ENCODE measurements at regions not wholly inside any gene's neighbourhood (a gene's known extent, or its start where the extent isn't known, plus 50 kb on each side); places are given as distances from the start of the nearest gene placed in this dataset.

DNA sequence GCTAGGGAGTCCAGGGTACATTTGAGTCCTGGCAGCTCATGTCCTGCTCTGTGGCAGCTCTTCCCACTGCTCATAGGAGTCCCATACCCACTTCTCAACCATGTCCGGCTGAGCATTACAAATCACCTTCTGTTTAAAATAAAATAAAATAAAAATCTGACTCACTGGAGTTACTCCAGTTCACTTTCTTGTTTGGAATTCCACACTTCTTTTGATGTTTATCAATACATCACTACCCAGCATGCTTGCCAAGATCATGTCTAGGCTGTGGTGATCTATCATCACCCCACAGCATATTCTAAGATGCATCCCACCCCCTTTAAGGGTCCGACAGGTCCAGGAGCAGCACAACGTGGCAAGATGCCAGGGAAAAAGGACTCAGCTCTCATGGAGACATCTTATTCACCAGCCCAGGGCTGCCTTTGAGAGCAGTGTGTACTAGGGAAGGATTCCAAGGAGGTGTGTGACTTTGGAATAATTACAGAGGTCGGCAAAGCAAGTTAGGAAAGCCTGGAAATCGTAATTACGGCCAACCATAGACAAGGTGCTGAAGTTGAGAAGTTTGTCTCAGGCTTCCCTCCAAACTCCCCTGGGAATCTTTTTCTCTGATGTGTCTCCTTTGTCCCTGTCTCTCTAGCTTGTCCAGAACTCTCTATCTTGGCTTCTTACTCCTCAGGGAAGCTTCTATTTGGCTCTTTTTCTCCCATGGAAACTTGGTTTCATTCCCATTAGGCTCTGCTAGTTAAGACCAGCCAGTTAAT, 111.4 kb upstream of the SLC1A3 start:
- Histone ChIP-seq H3K4me3 (ENCODE audit: low read depth, low read length) (no peak overlapping the region), H3K36me3 (ENCODE audit: control insufficient read depth, insufficient read depth, low read length) (no peaks in the 10 kb centered on the region), H3K27me3 (ENCODE audit: control insufficient read depth, insufficient read depth, low read length) (peaks cover 17% of the 10 kb centered on the region)
- DNase-seq (ENCODE audit: low read depth): no peak
- no peak for TF ChIP-seq CTCF (IDR thresholded peaks at IDR 0.05; ENCODE audit: insufficient read depth, low read depth, low read length)
- POLR2A ChIA-PET: no interaction called here
- CTCF ChIA-PET: interaction anchor here (1.0 to 2.2 kb wide), 3 partner anchors 10 to 195 kb away, joined by 3 to 6 read pairs (median 4); no protein-coding TSS in a partner anchor

GRCh38 chr5:36495611-36496010, 110.8 kb upstream of the SLC1A3 start:
- CTCF ChIA-PET: interaction anchor here (1.0 to 1.7 kb wide), 3 partner anchors 9 to 195 kb away, joined by 3 to 7 read pairs (median 4); no protein-coding TSS in a partner anchor
- no peak for TF ChIP-seq CTCF (IDR thresholded peaks at IDR 0.05; ENCODE audit: insufficient read depth, low read depth, low read length)
- Histone ChIP-seq H3K27me3 (ENCODE audit: control insufficient read depth, insufficient read depth, low read length) (peaks cover 17% of the 10 kb centered on the region), H3K4me3 (ENCODE audit: low read depth, low read length) (no peak overlapping the region), H3K36me3 (ENCODE audit: control insufficient read depth, insufficient read depth, low read length) (no peaks in the 10 kb centered on the region)
- DNase-seq (ENCODE audit: low read depth): no peak
- POLR2A ChIA-PET: no interaction called here

DNA sequence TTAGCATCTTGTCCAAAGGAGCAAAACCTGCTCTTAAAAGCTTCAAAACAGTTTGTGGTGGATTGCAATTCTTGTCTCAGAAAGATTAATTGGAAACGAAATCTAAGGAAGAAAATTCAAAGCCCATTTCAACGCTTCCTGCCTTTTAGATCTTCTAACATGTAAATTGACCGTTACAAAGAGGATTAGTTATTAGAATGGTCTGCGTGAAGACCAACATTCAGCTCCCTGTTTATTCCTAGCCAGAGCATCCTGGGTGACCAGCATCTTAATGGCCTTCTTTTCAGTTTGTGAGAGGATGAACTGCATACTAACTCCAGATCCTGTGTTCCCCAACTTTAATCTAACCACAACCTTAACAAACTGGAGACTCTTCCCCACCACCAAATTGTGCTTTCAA, 109.9 kb upstream of the SLC1A3 start:
- Histone ChIP-seq H3K27me3 (ENCODE audit: control insufficient read depth, insufficient read depth, low read length) (peaks cover 17% of the 10 kb centered on the region), H3K4me3 (ENCODE audit: low read depth, low read length) (no peak overlapping the region), H3K36me3 (ENCODE audit: control insufficient read depth, insufficient read depth, low read length) (no peaks in the 10 kb centered on the region)
- POLR2A ChIA-PET: no interaction called here
- no peak for TF ChIP-seq CTCF (IDR thresholded peaks at IDR 0.05; ENCODE audit: insufficient read depth, low read depth, low read length)
- CTCF ChIA-PET: interaction anchor here (1.7 kb wide), 2 partner anchors 9 to 81 kb away, joined by 4 to 7 read pairs; no protein-coding TSS in a partner anchor
- no peak for DNase-seq (ENCODE audit: low read depth)

DNA sequence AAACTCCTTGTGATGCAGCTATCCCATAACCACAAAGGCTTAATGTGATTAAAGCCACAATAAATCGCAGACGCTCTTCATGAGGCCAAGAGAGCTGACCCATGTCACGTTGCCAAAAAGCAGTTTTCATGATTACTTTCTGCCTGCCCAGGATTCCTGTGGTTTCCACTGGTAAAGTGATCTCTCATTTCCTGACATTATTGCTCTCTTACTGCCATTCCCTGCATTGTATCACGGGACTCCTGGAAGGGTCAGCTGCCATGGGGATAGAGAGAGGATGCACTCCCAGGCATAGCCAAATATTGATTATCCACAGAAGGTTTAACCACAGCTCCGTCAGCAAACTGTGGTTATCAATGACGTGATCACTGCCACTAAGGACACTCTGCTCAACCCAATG, 103.8 kb upstream of the SLC1A3 start:
- CTCF ChIA-PET: interaction anchor here (0.8 to 11.6 kb wide), 8 partner anchors 44 to 232 kb away, joined by 3 to 143 read pairs (median 6); no protein-coding TSS in a partner anchor
- POLR2A ChIA-PET: no interaction called here
- no peaks in the 10 kb centered on the region for H3K36me3 ChIP-seq (ENCODE audit: control insufficient read depth, insufficient read depth, low read length)
- DNase-seq (ENCODE audit: low read depth): peak; percentile 89
- TF ChIP-seq CTCF (IDR thresholded peaks at IDR 0.05; ENCODE audit: insufficient read depth, low read depth, low read length): no peak
- H3K27me3 ChIP-seq (ENCODE audit: control insufficient read depth, insufficient read depth, low read length): peaks cover 7% of the 10 kb centered on the region
- no peak overlapping the region for H3K4me3 ChIP-seq (ENCODE audit: low read depth, low read length)

GRCh38 chr5:36505021-36505420, 101.4 kb upstream of the SLC1A3 start:
- no peak for DNase-seq (ENCODE audit: low read depth)
- ChIA-PET POLR2A (no interaction called here), CTCF (interaction anchor here (0.9 to 11.6 kb wide), 12 partner anchors 9 to 347 kb away, joined by 3 to 143 read pairs (median 4); no protein-coding TSS in a partner anchor)

More at GRCh38 chr5:36505021-36505420, 101.4 kb upstream of the SLC1A3 start:
- Histone ChIP-seq H3K4me3 (ENCODE audit: low read depth, low read length) (no peak overlapping the region), H3K36me3 (ENCODE audit: control insufficient read depth, insufficient read depth, low read length) (no peaks in the 10 kb centered on the region), H3K27me3 (ENCODE audit: control insufficient read depth, insufficient read depth, low read length) (peaks cover 3% of the 10 kb centered on the region)
- TF ChIP-seq CTCF (IDR thresholded peaks at IDR 0.05; ENCODE audit: insufficient read depth, low read depth, low read length): no peak

Measured in BJ (cell line).